ENCODE measurements at regions not wholly inside any gene's neighbourhood (a gene's known extent, or its start where the extent isn't known, plus 50 kb on each side); places are given as distances from the start of the nearest gene placed in this dataset.

GRCh38 chr14:38755036-38755435 lies 348.0 kb downstream of the SEC23A start:
- Histone ChIP-seq H3K9ac (ENCODE audit: low read depth in 2 of 2, low read length in 2 of 2) (no peak overlapping the region), H3K27me3 (no peaks in the 10 kb centered on the region), H3K9me3 (no peaks in the 10 kb centered on the region), H3K4me1 (no peaks in the 10 kb centered on the region), H3K36me3 (no peaks in the 10 kb centered on the region), H3K4me3 (no peak overlapping the region), H3K27ac (no peak overlapping the region)
- intact Hi-C loops (cut with DNase I) = no loop called here
- no peak for TF ChIP-seq CTCF (IDR thresholded peaks at IDR 0.05)
- no peak for DNase-seq

- no peaks in the 10 kb centered on the region for H3K4me1 ChIP-seq
- H3K27me3 ChIP-seq = no peaks in the 10 kb centered on the region
- H3K36me3 ChIP-seq = no peaks in the 10 kb centered on the region
- H3K9me3 ChIP-seq = no peaks in the 10 kb centered on the region
- DNase-seq = no peak
- intact Hi-C loops (cut with DNase I) = no loop called here
- no peak overlapping the region for H3K9ac ChIP-seq (ENCODE audit: low read depth in 2 of 2, low read length in 2 of 2)
- H3K27ac ChIP-seq = no peak overlapping the region
- H3K4me3 ChIP-seq = no peak overlapping the region
- TF ChIP-seq CTCF (IDR thresholded peaks at IDR 0.05) = no peak
Observed at GRCh38 chr14:38752750-38753149, 350.3 kb downstream of the SEC23A start.

- Histone ChIP-seq H3K4me3 (no peak overlapping the region), H3K27me3 (no peaks in the 10 kb centered on the region), H3K27ac (no peak overlapping the region), H3K36me3 (no peaks in the 10 kb centered on the region), H3K9me3 (no peaks in the 10 kb centered on the region), H3K4me1 (no peaks in the 10 kb centered on the region), H3K9ac (ENCODE audit: low read depth in 2 of 2, low read length in 2 of 2) (no peak overlapping the region)
- intact Hi-C loops (cut with DNase I) = no loop called here
- no peak for DNase-seq
- TF ChIP-seq CTCF (IDR thresholded peaks at IDR 0.05) = no peak
Observed at GRCh38 chr14:38752341-38752740, 350.7 kb downstream of the SEC23A start.

- no peak overlapping the region for H3K27ac ChIP-seq
- no peaks in the 10 kb centered on the region for H3K4me1 ChIP-seq
- intact Hi-C loops (cut with DNase I) = no loop called here
- H3K9me3 ChIP-seq = no peaks in the 10 kb centered on the region
- no peaks in the 10 kb centered on the region for H3K27me3 ChIP-seq
- H3K4me3 ChIP-seq = no peak overlapping the region
- no peak for TF ChIP-seq CTCF (IDR thresholded peaks at IDR 0.05)
- no peak overlapping the region for H3K9ac ChIP-seq (ENCODE audit: low read depth in 2 of 2, low read length in 2 of 2)
- DNase-seq = no peak
- no peaks in the 10 kb centered on the region for H3K36me3 ChIP-seq
Observed at GRCh38 chr14:38751459-38751858, 351.6 kb downstream of the SEC23A start.

GRCh38 chr14:38749936-38750335 lies 353.1 kb downstream of the SEC23A start:
- H3K27ac ChIP-seq = no peak overlapping the region
- TF ChIP-seq CTCF (IDR thresholded peaks at IDR 0.05) = no peak
- no peak overlapping the region for H3K4me3 ChIP-seq
- no peaks in the 10 kb centered on the region for H3K27me3 ChIP-seq
- peak; percentile 33 for DNase-seq
- no peaks in the 10 kb centered on the region for H3K9me3 ChIP-seq
- H3K4me1 ChIP-seq = no peaks in the 10 kb centered on the region
- H3K9ac ChIP-seq (ENCODE audit: low read depth in 2 of 2, low read length in 2 of 2) = no peak overlapping the region
- intact Hi-C loops (cut with DNase I) = no loop called here
- no peaks in the 10 kb centered on the region for H3K36me3 ChIP-seq

GRCh38 chr14:38745861-38746260 lies 357.2 kb downstream of the SEC23A start:
- no peak overlapping the region for H3K9ac ChIP-seq (ENCODE audit: low read depth in 2 of 2, low read length in 2 of 2)
- intact Hi-C loops (cut with DNase I) = no loop called here
- H3K4me1 ChIP-seq = no peaks in the 10 kb centered on the region
- H3K9me3 ChIP-seq = no peaks in the 10 kb centered on the region
- no peak overlapping the region for H3K27ac ChIP-seq
- no peak overlapping the region for H3K4me3 ChIP-seq
- TF ChIP-seq CTCF (IDR thresholded peaks at IDR 0.05) = no peak
- no peaks in the 10 kb centered on the region for H3K27me3 ChIP-seq
- no peaks in the 10 kb centered on the region for H3K36me3 ChIP-seq
- no peak for DNase-seq
